Epithelial cell of esophagus (primary cell): ENCODE measurements at regions not wholly inside any gene's neighbourhood (a gene's known extent, or its start where the extent isn't known, plus 50 kb on each side); places are given as distances from the start of the nearest gene placed in this dataset.
"Not testable (repeated sequence)": the region's sequence is repeated elsewhere in the genome, so short reads cannot be mapped to it uniquely, and the experiment has no call there.

Source experiments
- DNase-seq: peaks from one replicate; pipeline ENCODE4 v3.0.0; 2010; ENCODE audit warnings: low read depth
- H3K4me3 ChIP-seq: 2 replicates; pipeline ENCODE4 v1.5.1; 2011; ENCODE audit warnings: mild to moderate bottlenecking, low read length, control low read depth
- CTCF ChIP-seq: IDR thresholded peaks from 2 replicates; pipeline ENCODE4 v1.5.1; 2011; ENCODE audit warnings: low read depth, mild to moderate bottlenecking, low read length, control low read depth, inconsistent platforms; ENCODE audit not compliant: insufficient read depth; ENCODE audit errors: missing control alignments

GRCh38 chr6:163705923-163706322 is 291.4 kb downstream of the QKI start:
- no peak for DNase-seq
- no peak for TF ChIP-seq CTCF
- H3K4me3 ChIP-seq = no peak overlapping the region

- DNase-seq = no peak
- H3K4me3 ChIP-seq = no peak overlapping the region
- TF ChIP-seq CTCF = no peak
Observed at GRCh38 chr6:163702736-163703135, 288.2 kb downstream of the QKI start.

- TF ChIP-seq CTCF = no peak
- H3K4me3 ChIP-seq = no peak overlapping the region
- no peak for DNase-seq
Observed at GRCh38 chr6:163701762-163702161, 287.2 kb downstream of the QKI start.

- H3K4me3 ChIP-seq = no peak overlapping the region
- TF ChIP-seq CTCF = no peak
- no peak for DNase-seq
Observed at GRCh38 chr6:163698086-163698485, 283.6 kb downstream of the QKI start.

GRCh38 chr6:163696311-163696710 is 281.8 kb downstream of the QKI start:
- DNase-seq = not testable (repeated sequence)

GRCh38 chr6:163695414-163695864 is 280.9 kb downstream of the QKI start:
- TF ChIP-seq CTCF = no peak
- no peak overlapping the region for H3K4me3 ChIP-seq
- DNase-seq = no peak

More at GRCh38 chr6:163696311-163696710, 281.8 kb downstream of the QKI start:
- not testable (repeated sequence) for H3K4me3 ChIP-seq

- no peak for TF ChIP-seq CTCF
- no peak for DNase-seq
- no peak overlapping the region for H3K4me3 ChIP-seq
Observed at GRCh38 chr6:163694988-163695398, 280.5 kb downstream of the QKI start.

GRCh38 chr6:163694072-163694471 is 279.6 kb downstream of the QKI start:
- H3K4me3 ChIP-seq = no peak overlapping the region
- no peak for DNase-seq
- no peak for TF ChIP-seq CTCF
